Tibial artery (tissue), 4 donors: ENCODE measurements at regions not wholly inside any gene's neighbourhood (a gene's known extent, or its start where the extent isn't known, plus 50 kb on each side); places are given as distances from the start of the nearest gene placed in this dataset.

Experiments used
- DNase-seq, 2 donors: peaks; one replicate each; pipeline ENCODE4 v3.0.0-alpha.2; 2019
- H3K27ac ChIP-seq, 2 donors: fragments of 200-600 bp; sonication (generic) in 1 of 2; 1 replicate in 1 of 2; 2 replicates in 1 of 2; pipeline ENCODE4 v1.5.1; 2018 to 2019; ENCODE audit warnings: mild to moderate bottlenecking in 1 of 2
- H3K27me3 ChIP-seq, 2 donors: fragments of 200-600 bp; sonication (generic) in 1 of 2; one replicate each; pipeline versions ENCODE4 v1.5.1 to v1.6.0; 2016 to 2019
- H3K36me3 ChIP-seq, 3 donors: fragments of 200-600 bp; sonication (generic) in 2 of 3; one replicate each; pipeline ENCODE4 v1.5.1; 2016 to 2019; ENCODE audit warnings: mild to moderate bottlenecking in 2 of 3
- H3K4me1 ChIP-seq, 4 donors: fragments of 200-600 bp; sonication (generic) in 2 of 4; 1 replicate in 3 of 4; 2 replicates in 1 of 4; pipeline ENCODE4 v1.5.1; 2016 to 2019
- H3K4me3 ChIP-seq, 2 donors: fragments of 200-600 bp; sonication (generic) in 1 of 2; 1 replicate in 1 of 2; 2 replicates in 1 of 2; pipeline ENCODE4 v1.5.1; 2018 to 2019; ENCODE audit warnings: mild to moderate bottlenecking in 2 of 2
- H3K9me3 ChIP-seq, 3 donors: fragments of 200-600 bp; sonication (generic) in 1 of 3; one replicate each; pipeline ENCODE4 v1.5.1; 2016 to 2019
- CTCF ChIP-seq, 2 experiments: fragments of 200-600 bp in 1 of 2; fragments of 450-650 bp in 1 of 2; IDR thresholded peaks; one replicate each; pipeline ENCODE4 v1.5.1; 2017 to 2019; ENCODE audit warnings: antibody characterized with exemption in 2 of 2, mild to moderate bottlenecking in 1 of 2, moderate library complexity in 1 of 2
- intact Hi-C: fragments of 100-400 bp; cut with DNase I; formaldehyde crosslinking; loops from one replicate; pipeline ENCODE4 v1.15.0; 2023; ENCODE audit warnings: low total_unique reads

- no peak for TF ChIP-seq CTCF (IDR thresholded peaks at IDR 0.05)
- Histone ChIP-seq H3K4me3 (no peak overlapping the region), H3K36me3 (no peaks in the 10 kb centered on the region), H3K27me3 (no peaks in the 10 kb centered on the region), H3K9me3 (no peaks in the 10 kb centered on the region), H3K4me1 (no peaks in the 10 kb centered on the region), H3K27ac (no peak overlapping the region)
- no peak for DNase-seq
- intact Hi-C loops = no loop called here
Observed at GRCh38 chr2:6493266-6493665, 372.4 kb downstream of the CMPK2 start.

- intact Hi-C loops = no loop called here
- H3K4me1 ChIP-seq = no peaks in the 10 kb centered on the region
- TF ChIP-seq CTCF (IDR thresholded peaks at IDR 0.05) = no peak
- H3K36me3 ChIP-seq = no peaks in the 10 kb centered on the region
- DNase-seq = no peak
- H3K27ac ChIP-seq = no peak overlapping the region
- no peak overlapping the region for H3K4me3 ChIP-seq
- no peaks in the 10 kb centered on the region for H3K9me3 ChIP-seq
- no peaks in the 10 kb centered on the region for H3K27me3 ChIP-seq
Observed at GRCh38 chr2:6493669-6494068, 372.0 kb downstream of the CMPK2 start.

GRCh38 chr2:6495466-6495865 is 370.2 kb downstream of the CMPK2 start:
- TF ChIP-seq CTCF (IDR thresholded peaks at IDR 0.05) = no peak
- H3K27ac ChIP-seq = no peak overlapping the region
- no peaks in the 10 kb centered on the region for H3K9me3 ChIP-seq
- no peak overlapping the region for H3K4me3 ChIP-seq
- DNase-seq = no peak
- no peaks in the 10 kb centered on the region for H3K36me3 ChIP-seq
- intact Hi-C loops = no loop called here
- no peaks in the 10 kb centered on the region for H3K4me1 ChIP-seq
- no peaks in the 10 kb centered on the region for H3K27me3 ChIP-seq

GRCh38 chr2:6496376-6496775 is 369.3 kb downstream of the CMPK2 start:
- Histone ChIP-seq H3K4me1 (no peaks in the 10 kb centered on the region), H3K4me3 (no peak overlapping the region), H3K9me3 (no peaks in the 10 kb centered on the region), H3K27me3 (no peaks in the 10 kb centered on the region), H3K36me3 (no peaks in the 10 kb centered on the region), H3K27ac (no peak overlapping the region)
- intact Hi-C loops = no loop called here
- DNase-seq = no peak
- TF ChIP-seq CTCF (IDR thresholded peaks at IDR 0.05) = no peak

GRCh38 chr2:6497048-6497447 is 368.7 kb downstream of the CMPK2 start:
- TF ChIP-seq CTCF (IDR thresholded peaks at IDR 0.05) = no peak
- DNase-seq = no peak

GRCh38 chr2:6498841-6499240 is 366.9 kb downstream of the CMPK2 start:
- Histone ChIP-seq H3K4me1 (no peaks in the 10 kb centered on the region), H3K9me3 (no peaks in the 10 kb centered on the region), H3K27ac (no peak overlapping the region), H3K36me3 (no peaks in the 10 kb centered on the region), H3K27me3 (no peaks in the 10 kb centered on the region), H3K4me3 (no peak overlapping the region)
- no peak for DNase-seq
- intact Hi-C loops = no loop called here
- TF ChIP-seq CTCF (IDR thresholded peaks at IDR 0.05) = no peak

More at GRCh38 chr2:6497048-6497447, 368.7 kb downstream of the CMPK2 start:
- Histone ChIP-seq H3K9me3 (no peaks in the 10 kb centered on the region), H3K4me3 (no peak overlapping the region), H3K36me3 (no peaks in the 10 kb centered on the region), H3K4me1 (no peaks in the 10 kb centered on the region), H3K27ac (no peak overlapping the region), H3K27me3 (no peaks in the 10 kb centered on the region)
- intact Hi-C loops = no loop called here
